NCI-H128 (cell line): ENCODE measurements at regions not wholly inside any gene's neighbourhood (a gene's known extent, or its start where the extent isn't known, plus 50 kb on each side); places are given as distances from the start of the nearest gene placed in this dataset.

Experiments
- DNase-seq: peaks from one replicate; lab custom pipeline; 2025; ENCODE audit not compliant: unreplicated experiment; lab: John Stamatoyannopoulos, UW

- DNase-seq, result no peak
Observed at GRCh38 chr16:85549766-85550421, 63.2 kb upstream of the GSE1 start.

GRCh38 chr16:85550422-85550864 lies 62.7 kb upstream of the GSE1 start:
- DNase-seq, result no peak

- DNase-seq, result no peak
Observed at GRCh38 chr16:85550953-85551924, 61.9 kb upstream of the GSE1 start.

GRCh38 chr16:85552980-85553435 lies 60.1 kb upstream of the GSE1 start:
- no peak for DNase-seq

GRCh38 chr16:85553436-85554113 lies 59.5 kb upstream of the GSE1 start:
- no peak for DNase-seq

- no peak for DNase-seq
Observed at GRCh38 chr16:85554114-85554888, 58.8 kb upstream of the GSE1 start.

GRCh38 chr16:85554889-85555718 lies 58.0 kb upstream of the GSE1 start:
- DNase-seq, result no peak

- no peak for DNase-seq
Observed at GRCh38 chr16:85555719-85556455, 57.2 kb upstream of the GSE1 start.

- no peak for DNase-seq
Observed at GRCh38 chr16:85556456-85557082, 56.6 kb upstream of the GSE1 start.

- no peak for DNase-seq
Observed at GRCh38 chr16:85557083-85557970, 55.8 kb upstream of the GSE1 start.

GRCh38 chr16:85557971-85558657 lies 55.0 kb upstream of the GSE1 start:
- peak; percentile 46 for DNase-seq

GRCh38 chr16:85560932-85561247 lies 52.2 kb upstream of the GSE1 start:
- DNase-seq, result no peak

- no peak for DNase-seq
Observed at GRCh38 chr16:85561248-85562092, 51.7 kb upstream of the GSE1 start.

GRCh38 chr16:85562093-85562786 lies 50.9 kb upstream of the GSE1 start:
- no peak for DNase-seq

GRCh38 chr16:85563034-85563433 lies 50.1 kb upstream of the GSE1 start:
- DNase-seq, result no peak
